ENCODE measurements at regions not wholly inside any gene's neighbourhood (a gene's known extent, or its start where the extent isn't known, plus 50 kb on each side); places are given as distances from the start of the nearest gene placed in this dataset.

- TF ChIP-seq, protein P1, sequence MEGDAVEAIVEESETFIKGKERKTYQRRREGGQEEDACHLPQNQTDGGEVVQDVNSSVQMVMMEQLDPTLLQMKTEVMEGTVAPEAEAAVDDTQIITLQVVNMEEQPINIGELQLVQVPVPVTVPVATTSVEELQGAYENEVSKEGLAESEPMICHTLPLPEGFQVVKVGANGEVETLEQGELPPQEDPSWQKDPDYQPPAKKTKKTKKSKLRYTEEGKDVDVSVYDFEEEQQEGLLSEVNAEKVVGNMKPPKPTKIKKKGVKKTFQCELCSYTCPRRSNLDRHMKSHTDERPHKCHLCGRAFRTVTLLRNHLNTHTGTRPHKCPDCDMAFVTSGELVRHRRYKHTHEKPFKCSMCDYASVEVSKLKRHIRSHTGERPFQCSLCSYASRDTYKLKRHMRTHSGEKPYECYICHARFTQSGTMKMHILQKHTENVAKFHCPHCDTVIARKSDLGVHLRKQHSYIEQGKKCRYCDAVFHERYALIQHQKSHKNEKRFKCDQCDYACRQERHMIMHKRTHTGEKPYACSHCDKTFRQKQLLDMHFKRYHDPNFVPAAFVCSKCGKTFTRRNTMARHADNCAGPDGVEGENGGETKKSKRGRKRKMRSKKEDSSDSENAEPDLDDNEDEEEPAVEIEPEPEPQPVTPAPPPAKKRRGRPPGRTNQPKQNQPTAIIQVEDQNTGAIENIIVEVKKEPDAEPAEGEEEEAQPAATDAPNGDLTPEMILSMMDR (IDR thresholded peaks at IDR 0.05; ENCODE audit: poor library complexity), result no peak
- TF ChIP-seq EZH2phosphoT487 (IDR thresholded peaks at IDR 0.05; ENCODE audit: low read depth, severe bottlenecking, unreplicated experiment), result no peak
- TF ChIP-seq EZH2 (IDR thresholded peaks at IDR 0.05; ENCODE audit: borderline replicate concordance), result no peak
Observed at GRCh38 chr6:14824484-14825275, 421.2 kb upstream of the JARID2 start.
